GM20431 (cell line): ENCODE measurements at regions not wholly inside any gene's neighbourhood (a gene's known extent, or its start where the extent isn't known, plus 50 kb on each side); places are given as distances from the start of the nearest gene placed in this dataset.

Experiments used
- in situ Hi-C: fragments of 300-500 bp; cut with MseI, MboI; formaldehyde crosslinking; loops from one replicate; pipeline ENCODE4 v1.15.0; 2020; ENCODE audit warnings: low sequenced_read_pairs; ENCODE audit not compliant: unreplicated experiment

DNA sequence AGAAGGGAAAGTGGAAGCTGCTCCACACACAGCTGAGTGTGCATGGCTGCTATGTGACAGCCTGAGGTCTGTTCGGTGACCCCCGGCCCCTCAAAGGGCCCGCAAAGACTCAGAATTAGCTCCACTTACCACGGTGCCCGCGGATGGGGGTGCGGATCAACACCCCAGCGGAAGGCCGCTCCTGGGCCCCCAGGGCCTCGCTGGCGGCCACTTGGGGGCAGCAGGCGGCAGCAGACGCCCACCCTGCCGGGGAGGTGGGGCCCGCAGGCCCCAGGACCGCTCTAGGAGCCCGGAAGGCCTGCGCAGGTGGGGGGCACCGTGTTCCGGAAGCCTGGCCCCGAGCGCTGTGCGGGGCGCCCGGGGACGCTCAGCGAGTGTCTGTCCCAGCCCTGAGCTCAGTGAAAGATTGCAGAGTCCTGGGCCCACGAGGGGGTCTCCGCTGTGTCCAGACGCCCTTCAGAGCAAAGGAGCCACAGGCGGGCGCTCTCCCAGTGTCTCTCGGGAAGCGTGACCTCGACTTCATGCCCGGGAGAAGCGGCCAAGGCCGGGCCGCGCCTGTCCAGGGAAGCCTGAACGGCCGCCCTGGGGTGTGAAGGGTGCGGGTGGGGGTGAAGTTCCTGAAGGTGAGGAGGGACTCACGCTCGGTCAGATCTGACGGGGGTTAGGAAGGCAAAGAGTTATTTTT is 118.7 kb downstream of the VAPA start:
- in situ Hi-C loops = no loop called here

DNA sequence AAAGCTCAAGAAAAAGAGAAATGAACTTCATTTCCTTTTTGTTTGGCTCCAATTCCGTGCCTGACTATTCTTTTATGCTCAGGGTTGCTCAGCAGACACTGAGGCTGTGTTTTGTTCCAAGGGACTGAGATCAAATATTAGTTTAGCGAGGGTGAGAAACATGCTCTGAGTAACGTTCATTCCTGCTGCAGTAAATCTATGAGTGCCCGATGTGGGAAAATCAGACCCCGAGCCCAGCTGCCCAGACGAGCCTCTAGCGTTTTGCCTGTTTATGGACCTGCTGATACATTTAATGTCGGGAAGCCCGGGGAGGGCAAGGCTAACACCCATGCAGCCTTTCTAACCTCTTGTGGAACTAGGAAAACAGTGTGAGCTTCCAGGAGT is 119.2 kb downstream of the VAPA start:
- in situ Hi-C loops = no loop called here

DNA sequence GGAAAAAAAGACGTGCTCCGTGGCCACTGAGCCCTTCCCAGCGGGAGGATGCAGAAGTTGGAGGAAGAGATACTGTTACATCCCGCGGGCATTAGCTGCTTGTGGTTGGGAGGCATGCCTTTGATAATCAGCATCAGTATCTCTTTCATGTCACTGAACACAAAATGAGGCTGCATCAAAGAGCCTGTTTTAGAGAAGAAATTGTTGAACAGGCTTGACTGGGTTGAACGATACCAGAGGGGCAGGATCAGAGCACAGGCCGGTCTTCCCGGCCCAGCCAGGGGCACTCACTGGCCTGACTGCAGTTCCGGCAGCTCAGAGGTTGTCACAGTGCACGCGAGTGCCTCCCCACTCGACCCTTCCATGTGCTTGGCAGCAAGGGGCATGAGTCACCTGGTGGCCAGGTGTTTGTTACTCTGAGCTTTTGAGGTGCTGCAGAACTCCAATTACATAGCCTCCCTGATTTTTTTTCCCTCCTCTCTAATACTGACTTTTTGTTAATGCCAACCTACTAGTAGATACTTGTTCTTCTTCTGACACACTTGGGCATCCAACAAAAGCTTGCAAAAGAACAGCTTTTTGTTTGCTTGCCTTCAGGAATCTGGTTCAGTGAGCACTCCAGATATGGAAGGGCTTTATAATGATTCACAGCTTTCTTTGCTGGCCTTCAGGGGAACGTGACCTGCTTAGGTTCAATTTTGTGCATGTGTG is 121.6 kb downstream of the VAPA start:
- in situ Hi-C loops = no loop called here

DNA sequence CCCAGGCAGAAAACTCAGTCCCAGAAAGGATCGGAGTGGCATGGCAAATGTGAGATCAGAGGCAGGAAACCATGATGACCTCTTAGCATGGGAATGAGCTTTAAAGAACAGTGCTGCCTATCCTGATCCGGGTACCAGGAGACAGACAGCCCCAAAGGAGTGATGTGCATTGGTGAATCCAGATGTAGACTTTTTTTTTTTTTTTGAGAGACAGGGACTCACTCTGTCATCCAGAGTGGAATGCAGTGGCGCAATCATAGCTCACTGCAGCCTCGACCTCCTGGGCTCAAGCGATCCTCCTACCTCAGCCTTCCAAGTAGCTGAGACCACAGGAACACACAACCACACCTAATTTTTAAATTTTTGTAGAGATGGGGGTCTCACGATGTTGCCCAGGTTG is 122.7 kb downstream of the VAPA start:
- in situ Hi-C loops = no loop called here

DNA sequence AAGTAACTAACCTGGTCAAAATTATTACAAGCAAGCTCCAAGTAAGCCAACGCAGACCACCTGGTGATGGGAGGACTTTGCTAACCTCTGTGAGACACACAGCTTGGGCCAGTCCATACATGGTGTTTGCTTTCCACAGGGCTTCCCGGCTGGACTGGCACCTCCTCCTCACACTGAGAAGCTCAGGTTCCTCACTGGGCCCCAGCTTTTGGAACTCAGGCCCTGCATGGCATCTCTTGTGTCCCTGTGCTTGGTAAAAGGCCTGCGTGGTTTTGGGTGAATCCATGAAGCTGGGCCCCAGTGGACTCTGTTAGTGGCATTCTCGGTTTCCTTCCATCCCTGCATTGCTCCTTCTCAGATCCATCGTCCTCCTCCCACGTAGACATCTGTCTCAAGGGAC is 123.4 kb downstream of the VAPA start:
- in situ Hi-C loops = no loop called here

DNA sequence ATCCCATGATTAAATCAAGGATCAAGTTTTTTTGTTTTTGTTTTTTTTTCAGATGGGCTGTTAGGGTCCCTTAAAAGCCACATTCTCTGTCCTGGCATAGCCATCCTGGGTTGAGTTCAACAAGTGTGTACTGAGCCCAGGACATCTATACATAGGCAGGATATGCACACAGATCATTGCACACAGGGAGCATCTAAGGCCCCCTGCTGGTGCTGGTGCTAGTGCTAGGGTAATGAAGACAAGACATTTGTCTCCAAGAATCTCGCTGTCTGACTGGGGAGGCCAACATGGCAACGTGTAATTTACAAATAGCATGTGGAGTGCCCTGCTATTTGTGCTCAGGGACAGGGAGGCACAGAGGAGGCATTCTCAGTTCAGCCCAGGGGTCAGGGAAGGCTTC is 124.5 kb downstream of the VAPA start:
- in situ Hi-C loops = no loop called here

DNA sequence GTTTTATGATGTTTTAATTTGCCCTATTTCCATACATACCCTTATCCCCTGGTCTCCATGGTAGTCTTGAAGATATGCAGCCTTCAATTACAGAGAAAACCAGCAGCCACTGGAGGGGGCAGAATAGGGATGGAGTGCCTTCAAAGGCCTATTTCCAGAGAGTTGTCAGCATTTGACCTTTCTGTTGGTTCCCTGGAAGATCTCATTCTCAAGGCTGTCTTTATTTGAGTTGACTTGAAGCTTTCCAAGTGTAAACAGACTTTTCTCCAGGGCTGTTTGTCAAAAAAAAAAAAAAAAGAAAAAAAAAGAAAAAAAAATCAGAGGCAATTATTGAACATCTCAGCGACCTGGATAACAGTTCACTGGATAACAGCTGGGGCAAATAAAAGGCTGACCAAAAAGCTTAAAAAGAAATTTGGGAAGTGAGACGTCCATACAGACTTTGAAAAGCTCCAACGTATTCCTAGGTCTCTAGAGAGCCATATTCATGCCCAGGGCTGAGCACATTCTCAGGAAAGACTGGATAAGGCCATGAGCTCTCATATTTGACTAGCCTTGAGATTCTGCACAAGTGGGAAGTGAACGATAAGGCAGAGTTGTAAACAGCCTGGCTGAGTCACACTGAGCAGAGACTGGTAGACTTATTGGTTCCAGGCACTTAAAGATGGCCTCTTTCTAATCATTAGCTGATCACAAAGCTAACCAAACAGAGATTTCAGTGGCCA is 126.6 kb downstream of the VAPA start:
- in situ Hi-C loops = no loop called here

DNA sequence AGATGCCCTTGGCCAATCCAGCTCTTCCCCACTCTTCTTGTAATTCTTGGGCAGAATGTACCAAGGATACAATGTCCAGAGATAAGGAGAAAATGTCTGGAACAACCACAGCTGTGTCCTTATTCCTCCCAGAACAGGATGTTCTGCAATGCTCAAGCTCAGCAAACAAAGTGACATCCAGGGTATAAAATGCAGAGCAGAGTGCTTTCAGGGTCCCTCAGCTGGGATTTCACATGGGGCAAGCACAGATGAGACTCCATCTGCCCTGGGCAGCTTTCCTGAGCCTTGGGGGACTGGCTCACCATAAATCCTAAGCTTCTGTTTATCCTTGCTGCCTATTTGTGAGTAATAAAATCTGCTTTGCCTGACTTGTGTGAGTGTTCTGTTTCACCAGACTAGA is 127.4 kb downstream of the VAPA start:
- in situ Hi-C loops = no loop called here

DNA sequence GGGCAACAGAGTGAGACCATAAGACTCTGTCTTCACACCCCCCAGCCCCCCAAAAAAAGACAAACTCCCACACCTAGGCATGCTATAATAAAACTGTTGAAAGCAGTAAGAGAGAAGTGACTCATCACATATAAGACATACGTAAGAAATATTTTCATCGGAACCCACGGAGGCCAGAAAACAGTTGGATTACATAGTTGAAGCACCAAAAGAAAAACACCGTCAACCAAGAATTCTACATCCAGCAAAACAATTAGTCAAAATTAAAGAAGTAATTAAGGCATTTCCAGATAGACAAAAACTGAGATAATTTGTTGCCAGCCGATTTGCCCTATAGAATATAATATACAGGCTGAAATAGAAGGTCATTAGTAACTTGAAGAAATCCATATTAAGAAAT is 128.7 kb downstream of the VAPA start:
- in situ Hi-C loops = no loop called here

DNA sequence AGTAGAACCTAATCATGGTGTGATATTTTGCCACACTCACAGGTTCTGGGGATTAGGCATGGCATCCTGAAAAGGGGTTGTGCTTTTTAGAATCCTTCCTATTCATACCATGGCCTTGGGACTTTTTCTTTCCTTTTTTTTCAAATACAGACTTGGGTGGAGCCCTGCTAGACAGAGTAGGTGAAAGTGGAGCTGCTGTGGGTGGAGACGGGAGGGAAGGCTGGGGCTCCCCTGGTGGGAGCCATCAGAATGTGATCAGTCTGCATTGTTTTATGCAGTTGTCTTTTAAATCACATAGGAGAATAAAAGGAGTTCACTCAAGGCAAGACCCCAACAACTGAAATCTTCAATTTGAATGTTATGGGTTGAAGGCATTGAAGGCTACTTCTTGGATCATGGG is 130.2 kb downstream of the VAPA start:
- in situ Hi-C loops = no loop called here

DNA sequence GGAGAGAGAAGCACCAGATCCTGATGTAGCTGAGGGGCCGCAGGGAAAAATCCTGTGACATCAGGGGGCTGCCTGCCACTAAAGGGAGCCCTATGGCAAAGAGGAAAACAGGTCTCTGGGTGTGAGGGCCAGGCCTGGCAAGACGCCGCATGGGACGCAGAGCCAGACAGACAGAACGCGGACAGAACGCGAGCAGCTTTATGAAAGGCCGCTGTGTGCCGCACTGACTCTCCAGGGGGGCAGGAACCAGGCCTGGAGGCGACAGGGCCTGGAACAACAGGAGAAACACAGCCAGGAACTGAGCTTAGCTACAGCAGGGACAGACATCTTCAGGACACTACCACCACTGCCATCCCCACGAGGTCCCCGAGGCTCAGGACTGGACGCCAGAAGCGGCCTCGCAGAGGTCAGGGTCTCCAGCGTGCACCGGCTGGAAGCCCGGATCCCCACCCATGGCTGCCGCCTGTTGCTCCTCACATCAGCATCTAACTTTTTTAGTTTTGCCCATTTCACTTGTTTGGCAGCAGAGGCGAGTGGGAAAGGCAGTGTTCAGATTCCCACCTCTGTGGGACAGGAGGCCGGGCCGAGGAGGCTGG is 131.6 kb downstream of the VAPA start:
- in situ Hi-C loops = no loop called here

DNA sequence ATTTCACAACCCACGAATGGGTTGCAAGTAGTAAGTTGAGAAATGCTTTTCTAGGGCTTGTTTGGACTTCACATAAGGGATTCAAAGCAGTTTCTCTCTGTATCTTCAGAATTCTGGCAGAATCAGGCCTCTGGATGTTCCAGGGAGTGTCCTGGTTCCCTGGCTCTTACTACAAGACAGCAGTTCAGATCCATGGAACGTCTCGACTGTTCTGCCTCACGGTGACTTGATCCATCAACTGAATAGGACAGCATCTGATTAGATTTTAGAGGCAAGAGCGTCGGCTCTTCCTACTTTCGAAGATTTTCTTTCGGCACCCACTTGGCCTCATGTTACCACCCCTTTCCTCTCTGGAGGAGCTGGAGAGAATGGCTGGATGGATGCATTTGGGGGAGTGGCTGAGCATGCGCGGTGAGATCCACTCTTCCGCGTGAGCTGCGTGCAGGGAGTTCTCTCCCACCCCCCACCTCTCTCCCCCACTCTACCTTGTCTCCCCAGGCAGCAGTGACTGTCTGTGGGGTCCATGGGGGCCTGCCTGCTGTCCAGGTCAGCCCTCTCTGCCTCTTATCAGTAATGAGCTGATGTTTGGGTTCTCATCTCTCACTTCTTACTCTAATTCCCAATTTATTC is 132.5 kb downstream of the VAPA start:
- in situ Hi-C loops = no loop called here

DNA sequence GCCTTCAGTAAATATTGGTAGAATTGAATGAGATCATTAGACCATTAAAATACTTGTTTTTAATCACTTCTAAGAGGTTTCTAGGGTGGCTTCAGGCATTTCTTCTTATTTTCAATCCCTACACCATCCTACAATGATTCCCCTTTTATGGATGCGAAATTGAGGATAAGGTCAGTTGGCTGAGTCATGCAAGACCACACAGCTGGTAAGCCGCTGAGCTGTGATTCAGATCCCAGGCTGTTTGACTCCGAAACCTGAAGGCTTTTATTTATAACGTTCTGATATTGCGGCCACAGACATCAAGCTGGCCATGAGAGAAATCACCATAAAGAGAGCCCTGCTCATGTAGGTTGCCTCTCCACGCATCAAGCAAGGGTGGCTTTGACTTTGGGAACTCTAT is 133.4 kb downstream of the VAPA start:
- in situ Hi-C loops = no loop called here

DNA sequence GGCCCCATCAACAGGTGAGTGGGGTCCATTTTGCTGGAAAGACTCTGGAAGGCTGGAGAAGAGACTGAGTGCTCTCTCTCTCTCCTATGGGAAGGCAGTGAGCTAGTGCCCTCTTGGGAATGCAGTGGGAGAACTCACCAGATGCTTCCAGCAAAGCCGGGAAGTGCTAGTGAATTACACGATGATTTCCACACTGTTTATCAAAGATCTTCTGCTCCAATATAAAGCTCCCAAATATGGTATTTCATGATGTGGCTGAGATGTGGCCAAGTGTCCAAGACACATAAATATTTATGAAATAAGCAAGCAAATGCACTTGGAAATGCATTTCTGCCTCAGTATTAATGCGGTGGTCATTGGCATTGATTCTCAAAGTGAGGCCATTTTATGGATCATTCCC is 135.9 kb downstream of the VAPA start:
- in situ Hi-C loops = no loop called here

DNA sequence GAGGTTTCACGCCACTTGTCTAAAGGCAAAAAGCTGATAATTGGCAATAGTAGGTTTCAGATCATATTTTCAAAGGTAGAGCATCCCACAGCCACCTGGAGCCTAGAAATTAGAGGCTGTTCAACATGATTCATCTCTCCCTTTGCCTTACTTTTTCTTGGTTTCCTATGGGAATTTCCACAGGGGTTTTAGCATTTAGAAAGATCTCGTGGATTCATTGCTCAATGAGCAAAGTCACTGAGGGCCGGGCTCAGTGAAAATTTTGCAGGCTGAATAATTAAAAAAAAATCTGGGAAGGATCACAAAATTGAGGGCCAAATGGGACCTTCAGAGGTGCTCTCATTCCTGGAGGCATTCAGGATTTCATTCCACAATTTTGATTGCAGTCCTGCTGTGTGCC is 137.1 kb downstream of the VAPA start:
- in situ Hi-C loops = no loop called here

DNA sequence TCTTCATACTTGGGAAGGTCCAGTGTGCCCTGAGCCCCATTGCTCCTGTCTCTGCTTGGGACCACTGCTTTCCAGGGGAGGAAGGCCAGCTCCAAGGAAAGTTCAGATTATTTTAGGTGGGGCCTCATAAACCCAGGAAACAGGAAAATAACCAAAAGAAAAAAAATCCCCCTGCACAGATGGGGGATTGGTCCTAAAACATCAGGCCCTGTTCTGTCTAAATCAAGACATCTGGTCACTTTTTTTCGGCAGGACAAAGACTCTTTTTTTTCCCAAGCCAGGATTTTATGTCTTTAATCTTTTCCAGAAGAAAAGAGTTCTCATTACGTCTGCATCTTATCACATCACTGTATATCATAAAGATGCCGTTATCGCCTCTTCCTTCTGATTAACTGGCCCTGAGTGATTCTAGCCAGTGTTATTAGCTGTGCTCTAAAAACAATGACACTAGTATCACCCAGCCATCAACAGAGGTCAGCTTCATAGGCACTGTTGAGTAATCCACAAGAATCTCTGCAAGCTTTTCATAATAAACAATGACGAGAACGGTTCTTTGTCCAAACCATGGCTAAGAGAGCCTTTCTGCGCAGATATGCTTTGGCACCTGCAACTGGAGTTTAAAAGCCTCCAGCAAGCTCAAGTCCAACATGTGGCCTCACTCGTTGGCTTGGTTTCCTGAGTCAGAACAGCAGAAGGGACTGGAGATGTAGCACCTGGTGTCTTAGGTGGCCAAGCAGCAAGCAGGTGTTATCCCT is 138.2 kb downstream of the VAPA start:
- in situ Hi-C loops = no loop called here

DNA sequence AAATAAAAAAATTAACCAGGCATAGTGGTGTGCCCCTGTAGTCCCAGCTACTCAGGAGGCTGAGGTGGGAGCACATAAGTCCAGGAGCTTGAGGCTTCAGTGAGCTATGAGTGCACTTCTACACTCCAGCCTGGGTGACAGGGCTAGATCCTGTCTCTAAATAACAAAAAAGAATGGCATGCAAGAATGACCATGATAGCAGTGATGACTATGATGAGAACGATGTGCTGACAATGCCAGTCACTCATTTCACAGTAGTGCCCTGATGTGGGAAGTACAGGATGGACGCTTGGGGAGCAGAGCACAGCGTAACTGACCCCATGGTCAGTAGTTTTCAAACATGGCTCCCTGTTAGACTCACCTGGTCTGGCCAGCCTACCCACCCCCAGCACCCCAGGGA is 139.1 kb downstream of the VAPA start:
- in situ Hi-C loops = no loop called here

DNA sequence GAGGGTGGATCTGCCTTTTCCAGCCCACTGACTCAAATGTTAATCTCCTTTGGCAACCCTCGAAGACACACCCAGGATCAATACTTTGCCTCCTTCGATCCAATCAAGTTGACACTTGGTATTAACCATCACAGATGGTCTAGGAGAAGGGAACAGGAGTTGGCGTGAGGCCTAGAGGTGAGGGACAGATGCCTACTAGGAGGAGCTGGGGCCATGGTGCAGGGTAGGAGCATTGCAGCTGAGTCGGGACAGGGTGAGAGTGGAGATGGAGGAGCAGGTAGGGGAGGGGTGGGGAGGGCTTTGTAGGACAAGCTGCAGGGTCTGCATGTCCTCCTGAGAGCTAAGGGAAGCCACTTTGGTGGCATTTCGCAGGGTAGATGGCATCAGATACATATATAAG is 140.0 kb downstream of the VAPA start:
- in situ Hi-C loops = no loop called here

DNA sequence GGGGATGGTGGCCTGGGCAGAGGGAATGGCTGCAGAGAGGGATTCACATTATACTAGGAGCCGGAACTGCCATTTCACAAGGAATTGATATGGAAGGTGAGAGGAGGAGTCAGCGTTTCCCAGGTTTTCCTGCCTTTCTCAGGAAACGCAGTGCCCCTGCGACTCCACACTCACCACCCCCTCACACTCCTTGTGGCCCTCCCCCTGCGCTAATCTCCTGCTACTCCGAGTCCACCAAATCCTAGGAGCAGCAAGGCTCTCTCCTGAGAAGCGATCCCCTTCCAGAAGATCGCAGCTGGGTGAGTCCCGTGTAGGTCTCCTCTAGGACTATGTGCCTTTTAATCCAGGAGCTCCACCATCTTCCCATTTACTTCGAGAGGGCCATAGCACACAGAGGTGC is 140.6 kb downstream of the VAPA start:
- in situ Hi-C loops = no loop called here
